ENCODE measurements at regions not wholly inside any gene's neighbourhood (a gene's known extent, or its start where the extent isn't known, plus 50 kb on each side); places are given as distances from the start of the nearest gene placed in this dataset.
"Not testable (repeated sequence)": the region's sequence is repeated elsewhere in the genome, so short reads cannot be mapped to it uniquely, and the experiment has no call there.

DNA sequence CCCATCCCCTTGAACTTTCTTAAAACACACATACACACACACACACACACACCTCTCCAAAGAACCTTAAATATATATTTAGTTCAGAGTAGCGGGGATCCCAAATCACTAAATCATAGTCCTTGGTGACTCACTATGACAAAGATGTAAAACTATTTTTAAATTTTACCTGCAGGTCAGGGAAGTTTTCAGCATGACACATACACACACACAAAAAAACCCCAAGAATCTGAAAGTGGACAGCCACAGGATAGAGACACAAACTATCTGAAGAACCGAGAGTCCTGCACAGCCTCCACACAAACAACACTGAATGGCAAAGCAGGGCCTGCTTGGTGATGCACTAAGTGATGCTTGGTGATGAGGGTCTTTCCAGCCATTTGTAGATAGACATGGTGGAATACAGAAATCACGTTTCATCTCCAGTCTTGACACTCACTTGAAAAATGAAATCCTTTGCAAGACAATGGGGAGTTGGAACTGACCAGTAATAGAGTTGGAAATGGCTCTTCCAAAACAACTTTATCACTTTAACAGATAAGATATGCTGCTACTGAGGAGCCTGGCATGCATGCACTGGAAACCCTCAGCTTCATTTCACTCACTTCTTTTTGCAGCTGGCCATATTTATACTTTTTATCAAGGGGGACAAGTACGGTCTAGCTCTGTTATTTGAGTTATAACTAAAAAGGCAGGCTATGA is 307.3 kb downstream of the RAPGEF2 start:
- DNase-seq (no peak), FAIRE-seq (no peak)
- Histone ChIP-seq H3K9me3 (ENCODE audit: control insufficient read depth in 2 of 2, insufficient read depth in 1 of 2, low read depth in 1 of 2, low read length in 1 of 2) (no peaks in the 10 kb centered on the region), H3K27ac (ENCODE audit: low read depth in 1 of 3, low read length in 2 of 3) (no peak overlapping the region), H3K27me3 (ENCODE audit: control insufficient read depth in 3 of 3, insufficient read depth in 3 of 3, low read length in 3 of 3) (no peaks in the 10 kb centered on the region), H3K4me1 (ENCODE audit: control insufficient read depth in 3 of 3, insufficient read depth in 2 of 3, low read depth in 1 of 3, low read length in 2 of 3) (no peaks in the 10 kb centered on the region), H3K36me3 (ENCODE audit: control insufficient read depth in 3 of 3, insufficient read depth in 2 of 3, low read depth in 1 of 3, low read length in 3 of 3) (no peaks in the 10 kb centered on the region), H3K4me3 (ENCODE audit: low read depth in 1 of 3, low read length in 3 of 3) (no peak overlapping the region)
- WGBS, 3 donors, result 58 to 73% (median 72%) methylated on average over 4 of the region's 4 CpGs

DNA sequence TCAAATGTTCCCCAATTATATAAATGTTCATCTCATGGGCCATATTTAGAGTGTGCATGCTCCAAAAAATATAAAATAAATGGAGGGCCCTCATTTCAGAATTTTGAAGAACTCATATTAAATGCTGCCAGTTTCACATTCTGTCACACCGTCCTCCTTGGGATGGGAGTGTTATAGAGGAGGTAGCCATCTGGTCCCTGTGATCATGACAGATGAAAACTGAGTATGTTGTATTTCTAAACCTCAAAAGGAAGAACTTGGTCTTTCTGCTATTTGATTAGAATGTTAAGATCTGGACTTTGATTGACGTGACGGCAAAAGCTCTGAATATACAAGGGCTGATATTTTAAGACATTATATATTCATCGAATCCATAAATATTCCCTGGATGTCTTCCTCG is 308.0 kb downstream of the RAPGEF2 start:
- Histone ChIP-seq H3K9me3 (ENCODE audit: control insufficient read depth in 2 of 2, insufficient read depth in 1 of 2, low read depth in 1 of 2, low read length in 1 of 2) (no peaks in the 10 kb centered on the region), H3K27ac (ENCODE audit: low read depth in 1 of 3, low read length in 2 of 3) (no peak overlapping the region), H3K36me3 (ENCODE audit: control insufficient read depth in 3 of 3, insufficient read depth in 2 of 3, low read depth in 1 of 3, low read length in 3 of 3) (no peaks in the 10 kb centered on the region), H3K27me3 (ENCODE audit: control insufficient read depth in 3 of 3, insufficient read depth in 3 of 3, low read length in 3 of 3) (no peaks in the 10 kb centered on the region), H3K4me1 (ENCODE audit: control insufficient read depth in 3 of 3, insufficient read depth in 2 of 3, low read depth in 1 of 3, low read length in 2 of 3) (no peaks in the 10 kb centered on the region), H3K4me3 (ENCODE audit: low read depth in 1 of 3, low read length in 3 of 3) (no peak overlapping the region)
- DNase-seq (no peak), FAIRE-seq (no peak)
- WGBS, 3 donors, result 76 to 86% (median 84%) methylated on average over 5 of the region's 5 CpGs

DNA sequence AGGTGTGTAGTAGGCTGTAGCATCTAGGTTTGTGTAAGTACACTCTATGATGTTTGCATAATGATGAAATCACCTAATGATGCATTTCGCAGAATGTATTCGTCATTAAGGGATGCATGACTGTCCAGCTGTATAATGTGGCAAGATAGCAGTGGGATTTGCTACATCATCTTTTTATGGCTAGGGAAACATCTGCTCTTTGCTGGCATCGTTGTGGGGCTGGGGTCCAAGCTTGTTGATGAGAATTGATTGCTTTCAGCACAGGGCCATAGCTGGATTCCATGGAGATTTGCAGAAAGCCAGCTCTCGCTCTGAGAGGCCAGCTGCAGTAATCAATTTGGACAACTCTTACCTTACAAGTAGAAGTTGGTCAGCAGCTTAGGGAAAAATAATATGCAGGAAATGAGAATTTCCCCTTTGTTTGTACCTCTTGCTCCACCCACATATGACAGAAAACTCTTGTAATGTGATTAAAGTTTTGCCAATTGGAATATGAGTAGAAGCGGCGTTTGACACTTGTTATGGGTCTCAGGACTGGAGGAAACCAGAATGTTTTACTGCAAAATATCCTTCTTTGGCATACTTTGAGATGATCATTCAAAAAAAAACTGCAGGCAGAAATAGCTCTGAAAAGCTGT is 310.5 kb downstream of the RAPGEF2 start:
- no peak overlapping the region for H3K27ac ChIP-seq (ENCODE audit: low read depth in 1 of 3, low read length in 2 of 3)
- H3K27me3 ChIP-seq (ENCODE audit: control insufficient read depth in 3 of 3, insufficient read depth in 3 of 3, low read length in 3 of 3), result no peaks in the 10 kb centered on the region
- DNase-seq (no peak), FAIRE-seq (no peak)
- WGBS, 3 donors, result 67 to 74% (median 71%) methylated on average over 6 of the region's 6 CpGs
- no peaks in the 10 kb centered on the region for H3K36me3 ChIP-seq (ENCODE audit: control insufficient read depth in 3 of 3, insufficient read depth in 2 of 3, low read depth in 1 of 3, low read length in 3 of 3)
- no peaks in the 10 kb centered on the region for H3K4me1 ChIP-seq (ENCODE audit: control insufficient read depth in 3 of 3, insufficient read depth in 2 of 3, low read depth in 1 of 3, low read length in 2 of 3)
- no peak overlapping the region for H3K4me3 ChIP-seq (ENCODE audit: low read depth in 1 of 3, low read length in 3 of 3)
- H3K9me3 ChIP-seq (ENCODE audit: control insufficient read depth in 2 of 2, insufficient read depth in 1 of 2, low read depth in 1 of 2, low read length in 1 of 2), result peaks cover 0 to 5% of the 10 kb centered on the region in 2 donors

DNA sequence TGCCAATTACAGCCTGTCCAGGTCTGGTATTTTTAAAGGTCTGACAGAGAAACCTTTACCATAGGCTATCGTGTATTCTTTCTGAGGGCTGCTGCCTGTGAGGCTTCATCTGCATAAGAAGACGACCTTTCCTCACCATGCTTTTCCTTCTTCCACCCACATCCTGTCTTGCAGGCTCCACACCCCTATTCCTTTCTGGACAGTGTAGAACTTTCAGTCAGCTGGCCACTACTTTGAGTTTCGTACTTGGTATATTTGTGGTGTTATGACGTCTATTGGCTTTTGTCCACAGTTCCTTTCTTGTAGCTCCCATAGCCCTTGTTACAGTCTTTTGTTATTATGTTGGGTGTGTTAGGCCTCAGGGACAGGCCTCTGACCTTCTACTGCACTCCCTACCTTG is 311.4 kb downstream of the RAPGEF2 start:
- Histone ChIP-seq H3K36me3 (ENCODE audit: control insufficient read depth in 3 of 3, insufficient read depth in 2 of 3, low read depth in 1 of 3, low read length in 3 of 3) (no peaks in the 10 kb centered on the region), H3K27me3 (ENCODE audit: control insufficient read depth in 3 of 3, insufficient read depth in 3 of 3, low read length in 3 of 3) (no peaks in the 10 kb centered on the region), H3K4me3 (ENCODE audit: low read depth in 1 of 3, low read length in 3 of 3) (no peak overlapping the region), H3K27ac (ENCODE audit: low read depth in 1 of 3, low read length in 2 of 3) (no peak overlapping the region), H3K4me1 (ENCODE audit: control insufficient read depth in 3 of 3, insufficient read depth in 2 of 3, low read depth in 1 of 3, low read length in 2 of 3) (no peaks in the 10 kb centered on the region), H3K9me3 (ENCODE audit: control insufficient read depth in 2 of 2, insufficient read depth in 1 of 2, low read depth in 1 of 2, low read length in 1 of 2) (peaks cover 0 to 5% of the 10 kb centered on the region in 2 donors)
- WGBS, 3 donors, result 83 to 84% (median 83%) methylated on average over 4 of the region's 4 CpGs
- no peak for FAIRE-seq
- no peak for DNase-seq

DNA sequence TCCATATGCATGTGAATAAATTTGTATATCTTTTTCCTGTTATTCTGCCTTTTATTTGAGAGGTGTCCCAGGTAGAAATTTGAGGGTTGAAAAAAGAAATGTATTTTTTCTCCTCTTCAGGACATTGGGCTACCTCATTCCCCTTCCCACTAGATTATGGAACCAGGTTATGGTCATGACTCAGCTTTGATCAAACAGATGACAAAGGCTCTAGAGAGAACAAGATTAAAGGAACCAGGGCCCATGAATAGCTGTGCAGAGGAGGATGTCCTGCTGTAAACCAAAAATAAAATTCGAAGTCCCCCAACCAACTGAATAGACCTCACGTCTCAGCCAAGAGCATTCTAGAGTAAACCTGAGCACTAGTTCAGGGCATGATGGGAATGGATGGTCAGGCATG is 313.2 kb downstream of the RAPGEF2 start:
- DNase-seq, result no peak
- Histone ChIP-seq H3K4me1 (ENCODE audit: control insufficient read depth in 3 of 3, insufficient read depth in 2 of 3, low read depth in 1 of 3, low read length in 2 of 3) (no peaks in the 10 kb centered on the region), H3K27me3 (ENCODE audit: control insufficient read depth in 3 of 3, insufficient read depth in 3 of 3, low read length in 3 of 3) (no peaks in the 10 kb centered on the region), H3K9me3 (ENCODE audit: control insufficient read depth in 2 of 2, insufficient read depth in 1 of 2, low read depth in 1 of 2, low read length in 1 of 2) (peaks cover 0 to 18% of the 10 kb centered on the region in 2 donors), H3K4me3 (ENCODE audit: low read depth in 1 of 3, low read length in 3 of 3) (no peak overlapping the region), H3K27ac (ENCODE audit: low read depth in 1 of 3, low read length in 2 of 3) (no peak overlapping the region), H3K36me3 (ENCODE audit: control insufficient read depth in 3 of 3, insufficient read depth in 2 of 3, low read depth in 1 of 3, low read length in 3 of 3) (no peaks in the 10 kb centered on the region)
- FAIRE-seq, result no peak
- WGBS, 3 donors, result 73 to 85% (median 76%) methylated on average over 2 of the region's 2 CpGs

DNA sequence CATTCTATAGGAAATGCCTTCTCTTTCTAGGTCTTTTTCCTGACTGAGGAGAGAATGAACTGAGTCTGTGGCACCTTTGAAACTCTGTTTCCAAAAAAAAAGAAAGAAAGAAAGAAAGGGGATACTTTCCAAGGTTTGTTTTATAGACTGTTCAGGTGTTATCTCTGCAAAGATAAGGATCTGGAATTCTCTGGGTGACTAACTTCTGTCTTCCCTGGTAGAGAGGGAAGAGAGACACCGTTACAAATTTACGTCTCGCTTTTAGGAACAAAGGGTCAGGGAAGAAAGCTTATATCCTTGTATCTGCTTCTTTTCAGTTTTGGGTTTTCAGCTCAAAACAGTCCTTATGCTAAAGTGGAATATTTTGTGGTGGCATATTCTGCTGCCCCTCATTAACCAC is 314.1 kb downstream of the RAPGEF2 start:
- 60 to 75% (median 60%) methylated on average over 3 of the region's 3 CpGs for WGBS, 3 donors

DNA sequence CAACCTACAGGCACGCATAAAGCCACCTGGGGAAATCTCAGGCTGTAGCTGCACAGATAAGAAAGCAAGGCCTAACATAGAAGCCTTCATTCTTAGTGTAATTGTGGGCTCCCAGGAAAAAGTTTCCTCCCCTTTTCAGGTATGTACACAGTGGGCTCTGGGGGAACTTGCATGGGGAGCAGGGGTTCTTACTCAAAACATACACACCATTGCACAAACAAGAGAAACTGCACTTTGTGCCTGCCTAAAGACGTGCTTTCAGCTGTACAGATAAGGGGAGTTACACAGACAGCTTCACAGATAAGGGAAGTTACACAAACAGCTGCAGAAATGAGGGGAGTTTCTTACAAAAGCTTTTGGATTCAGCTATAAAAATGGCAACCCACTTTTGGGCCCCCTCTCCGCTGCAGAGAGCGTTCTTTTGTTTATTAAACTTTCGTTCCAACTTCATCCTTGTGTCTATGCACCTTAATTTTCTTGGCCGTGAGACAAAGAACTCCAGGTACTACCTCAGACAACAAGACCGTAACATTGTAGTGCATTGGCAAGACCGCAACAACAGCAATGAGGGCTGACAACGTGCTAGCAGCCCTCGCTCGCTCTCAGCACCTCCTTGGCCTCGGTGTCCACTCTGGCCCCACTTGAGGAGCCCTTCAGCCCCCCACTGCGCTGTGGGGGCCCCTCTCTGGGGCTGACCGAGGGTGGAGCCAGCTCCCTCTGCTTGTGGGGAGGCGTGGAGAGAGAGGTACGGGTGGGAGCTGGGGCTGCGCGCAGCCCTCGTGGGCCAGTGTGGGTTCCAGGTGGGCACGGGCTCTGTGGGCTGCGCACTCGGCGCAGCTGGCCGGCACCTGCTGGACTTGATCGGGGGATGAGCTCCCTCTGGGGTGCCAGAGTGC is 317.5 kb downstream of the RAPGEF2 start:
- DNase-seq (no peak), FAIRE-seq (no peak)
- H3K27ac ChIP-seq (ENCODE audit: low read depth in 1 of 3, low read length in 2 of 3), result no peak overlapping the region
- no peak overlapping the region for H3K4me3 ChIP-seq (ENCODE audit: low read depth in 1 of 3, low read length in 3 of 3)
- H3K4me1 ChIP-seq (ENCODE audit: control insufficient read depth in 3 of 3, insufficient read depth in 2 of 3, low read depth in 1 of 3, low read length in 2 of 3), result no peaks in the 10 kb centered on the region
- WGBS, 3 donors, result 86 to 94% (median 90%) methylated on average over 25 of the region's 25 CpGs
- H3K27me3 ChIP-seq (ENCODE audit: control insufficient read depth in 3 of 3, insufficient read depth in 3 of 3, low read length in 3 of 3), result no peaks in the 10 kb centered on the region
- no peaks in the 10 kb centered on the region for H3K36me3 ChIP-seq (ENCODE audit: control insufficient read depth in 3 of 3, insufficient read depth in 2 of 3, low read depth in 1 of 3, low read length in 3 of 3)
- H3K9me3 ChIP-seq (ENCODE audit: control insufficient read depth in 2 of 2, insufficient read depth in 1 of 2, low read depth in 1 of 2, low read length in 1 of 2), result peaks cover 0 to 19% of the 10 kb centered on the region in 2 donors

More for the DNA sequence above, 314.1 kb downstream of the RAPGEF2 start:
- H3K4me3 ChIP-seq (ENCODE audit: low read depth in 1 of 3, low read length in 3 of 3), result no peak overlapping the region
- no peak for DNase-seq
- H3K27me3 ChIP-seq (ENCODE audit: control insufficient read depth in 3 of 3, insufficient read depth in 3 of 3, low read length in 3 of 3), result no peaks in the 10 kb centered on the region
- no peaks in the 10 kb centered on the region for H3K4me1 ChIP-seq (ENCODE audit: control insufficient read depth in 3 of 3, insufficient read depth in 2 of 3, low read depth in 1 of 3, low read length in 2 of 3)
- no peak overlapping the region for H3K27ac ChIP-seq (ENCODE audit: low read depth in 1 of 3, low read length in 2 of 3)
- H3K36me3 ChIP-seq (ENCODE audit: control insufficient read depth in 3 of 3, insufficient read depth in 2 of 3, low read depth in 1 of 3, low read length in 3 of 3), result no peaks in the 10 kb centered on the region
- no peak for FAIRE-seq
- H3K9me3 ChIP-seq (ENCODE audit: control insufficient read depth in 2 of 2, insufficient read depth in 1 of 2, low read depth in 1 of 2, low read length in 1 of 2), result peaks cover 0 to 19% of the 10 kb centered on the region in 2 donors

DNA sequence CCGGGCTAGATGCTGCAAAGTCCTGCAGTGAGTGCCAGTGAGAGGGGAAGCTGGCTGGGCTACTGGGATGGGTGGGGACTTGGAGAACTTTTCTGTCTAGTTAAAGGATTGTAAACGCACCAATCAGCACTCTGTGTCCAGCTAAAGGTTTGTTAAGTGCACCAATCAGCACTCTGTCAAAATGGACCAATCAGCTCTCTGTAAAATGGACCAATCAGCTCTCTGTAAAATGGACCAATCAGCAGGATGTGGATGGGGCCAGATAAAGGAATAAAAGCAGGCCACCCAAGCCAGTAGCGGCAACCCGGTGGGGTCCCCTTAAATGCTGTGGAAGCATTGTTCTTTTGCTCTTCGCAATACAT is 318.2 kb downstream of the RAPGEF2 start:
- H3K27ac ChIP-seq (ENCODE audit: low read depth in 1 of 3, low read length in 2 of 3); H3K36me3 ChIP-seq (ENCODE audit: control insufficient read depth in 3 of 3, insufficient read depth in 2 of 3, low read depth in 1 of 3, low read length in 3 of 3); DNase-seq; H3K4me3 ChIP-seq (ENCODE audit: low read depth in 1 of 3, low read length in 3 of 3); FAIRE-seq; H3K4me1 ChIP-seq (ENCODE audit: control insufficient read depth in 3 of 3, insufficient read depth in 2 of 3, low read depth in 1 of 3, low read length in 2 of 3); H3K27me3 ChIP-seq (ENCODE audit: control insufficient read depth in 3 of 3, insufficient read depth in 3 of 3, low read length in 3 of 3): not testable (repeated sequence)
- 83 to 96% (median 95%) methylated on average over 5 of the region's 5 CpGs for WGBS, 3 donors
- H3K9me3 ChIP-seq (ENCODE audit: control insufficient read depth in 2 of 2, insufficient read depth in 1 of 2, low read depth in 1 of 2, low read length in 1 of 2), result peaks cover 0 to 19% of the 10 kb centered on the region in 2 donors
